Hepatic stellate cell (primary cell): ENCODE measurements at regions not wholly inside any gene's neighbourhood (a gene's known extent, or its start where the extent isn't known, plus 50 kb on each side); places are given as distances from the start of the nearest gene placed in this dataset.
"Not testable (repeated sequence)": the region's sequence is repeated elsewhere in the genome, so short reads cannot be mapped to it uniquely, and the experiment has no call there.

Experiments used
- DNase-seq: peaks from one replicate; pipeline ENCODE4 v3.0.0; 2011; ENCODE audit warnings: low spot score

DNA sequence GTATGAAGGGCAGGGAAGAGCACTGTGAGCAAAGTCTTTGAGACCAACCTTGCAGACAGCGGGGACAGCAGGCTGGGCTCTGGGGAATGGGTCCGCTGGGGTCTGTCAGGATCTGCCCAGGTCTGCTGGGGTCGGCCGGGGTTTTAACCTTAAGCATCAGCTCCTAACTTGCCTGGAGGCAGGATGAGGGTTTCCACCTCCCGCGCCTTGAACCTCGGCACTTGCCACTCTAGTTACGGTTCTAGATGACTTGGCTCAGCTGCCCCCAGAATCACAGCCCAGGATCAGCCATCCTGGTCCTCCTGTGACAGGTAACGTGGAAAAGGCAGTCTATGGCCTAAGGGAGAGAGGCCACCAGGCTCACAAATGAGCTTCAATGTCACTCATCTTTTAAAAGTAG lies 50.4 kb upstream of the CACUL1 start:
- no peak for DNase-seq

DNA sequence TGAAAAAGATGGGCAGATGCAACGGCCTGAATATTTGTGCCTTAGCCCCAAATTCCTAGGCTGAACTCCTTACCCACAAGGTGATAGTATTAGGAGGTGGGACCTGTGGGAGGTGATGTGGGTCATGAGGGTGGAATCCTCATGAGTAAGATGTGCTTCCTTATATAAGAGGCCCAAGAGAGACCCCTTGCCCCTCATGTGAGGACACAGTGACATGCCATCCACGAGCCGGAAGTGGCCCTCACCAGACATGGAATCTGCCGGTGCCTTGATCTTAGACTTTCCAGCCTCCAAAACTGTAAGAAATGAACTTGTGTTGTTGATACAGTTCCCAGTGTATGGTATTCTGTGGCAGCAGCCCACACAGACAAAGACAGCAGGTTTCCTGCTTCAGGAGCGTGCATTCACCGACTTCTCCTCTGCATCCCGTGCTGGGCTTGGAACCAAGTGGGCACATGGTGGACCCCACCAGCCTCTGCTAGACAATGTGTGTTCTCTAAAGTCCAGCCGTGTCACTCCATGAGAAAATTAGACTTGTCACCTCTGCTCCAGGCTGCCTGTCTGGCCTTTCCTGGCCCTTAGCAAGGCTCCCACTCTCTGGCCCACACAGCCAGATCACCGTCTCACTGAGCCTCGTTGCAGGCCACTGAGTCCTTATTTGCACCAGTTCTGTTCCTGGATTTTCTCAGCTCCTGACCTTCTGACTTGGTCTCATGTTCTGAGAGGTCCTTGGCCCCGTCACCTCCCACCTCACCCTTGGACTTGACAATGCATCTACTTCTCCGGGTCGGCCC lies 52.9 kb upstream of the CACUL1 start:
- DNase-seq, result no peak

DNA sequence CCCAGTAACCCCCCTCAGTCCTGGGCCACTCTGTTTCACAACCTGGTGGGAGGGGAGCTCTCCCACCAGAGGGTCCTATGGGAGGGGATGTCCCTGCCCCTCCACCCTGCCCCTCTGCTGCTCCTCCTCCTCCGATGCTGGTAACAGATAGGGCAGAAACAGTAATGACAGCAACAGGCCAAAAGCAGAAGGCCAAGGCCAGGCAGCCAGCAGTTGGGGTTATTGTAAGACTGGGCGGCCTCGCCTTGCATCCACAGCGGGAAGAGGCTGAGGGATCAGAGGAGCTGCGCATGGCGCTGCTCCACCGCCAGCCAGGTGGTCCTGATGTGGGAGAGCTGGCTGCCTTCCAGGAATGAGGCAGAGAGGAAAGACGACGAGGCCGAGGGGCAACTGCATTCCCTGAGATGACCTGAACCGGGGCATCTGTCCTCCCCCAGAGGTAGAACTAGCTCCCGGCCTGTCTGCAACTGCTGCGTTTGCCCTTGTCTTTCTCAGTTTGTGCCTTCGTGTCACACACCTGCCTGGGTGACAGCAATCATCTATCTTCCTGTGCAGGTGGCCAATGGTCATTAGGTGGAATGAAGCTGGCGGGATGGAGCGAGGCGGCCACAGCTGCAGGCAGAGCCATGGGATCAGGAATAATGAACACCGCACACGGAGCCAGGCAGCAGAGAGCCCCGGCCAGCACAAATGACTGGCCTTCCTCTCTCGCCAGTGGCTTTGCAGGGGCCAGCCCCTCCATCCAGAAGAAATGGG lies 54.0 kb upstream of the CACUL1 start:
- DNase-seq, result no peak

DNA sequence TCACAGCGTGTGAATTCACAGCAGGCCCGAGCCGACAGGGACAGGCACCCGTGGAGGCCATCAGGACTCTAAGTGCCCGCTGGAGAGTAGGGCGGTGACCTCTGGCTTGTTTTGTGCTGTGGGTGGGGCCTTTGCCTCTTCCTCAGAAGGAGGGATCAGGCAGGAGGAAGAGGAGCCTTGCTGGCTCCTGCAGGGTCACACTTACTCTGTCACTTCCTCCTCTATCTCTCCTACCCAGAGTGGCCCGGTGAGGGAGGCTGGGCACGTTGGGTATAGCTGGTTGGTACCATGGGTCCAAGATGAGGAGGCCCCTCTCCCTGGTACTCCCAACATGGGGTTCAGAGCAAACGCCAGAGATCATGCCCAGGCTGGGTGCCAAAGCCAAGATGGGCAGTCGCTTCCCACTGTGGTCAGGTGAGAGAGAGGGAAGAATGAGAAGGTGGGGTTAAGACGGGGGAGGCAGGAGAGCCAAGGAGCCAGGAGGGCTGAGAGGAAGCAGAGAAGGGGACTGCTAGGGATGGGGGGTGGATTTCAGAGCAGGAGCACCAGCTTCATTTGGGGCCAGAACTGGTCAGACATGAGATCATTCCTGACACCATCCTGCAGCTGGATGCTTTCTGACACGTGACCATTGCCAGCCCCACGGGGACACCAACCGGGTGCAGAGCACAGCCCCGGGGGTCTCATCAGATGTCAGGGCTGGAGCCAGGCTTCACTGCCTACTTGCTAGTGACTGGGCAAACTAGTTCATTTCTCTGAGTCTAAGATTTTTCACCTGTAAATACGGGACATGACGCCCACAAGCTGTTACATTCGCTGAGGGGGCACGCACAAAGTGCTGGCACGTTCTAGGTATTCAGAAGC lies 54.8 kb upstream of the CACUL1 start:
- no peak for DNase-seq

DNA sequence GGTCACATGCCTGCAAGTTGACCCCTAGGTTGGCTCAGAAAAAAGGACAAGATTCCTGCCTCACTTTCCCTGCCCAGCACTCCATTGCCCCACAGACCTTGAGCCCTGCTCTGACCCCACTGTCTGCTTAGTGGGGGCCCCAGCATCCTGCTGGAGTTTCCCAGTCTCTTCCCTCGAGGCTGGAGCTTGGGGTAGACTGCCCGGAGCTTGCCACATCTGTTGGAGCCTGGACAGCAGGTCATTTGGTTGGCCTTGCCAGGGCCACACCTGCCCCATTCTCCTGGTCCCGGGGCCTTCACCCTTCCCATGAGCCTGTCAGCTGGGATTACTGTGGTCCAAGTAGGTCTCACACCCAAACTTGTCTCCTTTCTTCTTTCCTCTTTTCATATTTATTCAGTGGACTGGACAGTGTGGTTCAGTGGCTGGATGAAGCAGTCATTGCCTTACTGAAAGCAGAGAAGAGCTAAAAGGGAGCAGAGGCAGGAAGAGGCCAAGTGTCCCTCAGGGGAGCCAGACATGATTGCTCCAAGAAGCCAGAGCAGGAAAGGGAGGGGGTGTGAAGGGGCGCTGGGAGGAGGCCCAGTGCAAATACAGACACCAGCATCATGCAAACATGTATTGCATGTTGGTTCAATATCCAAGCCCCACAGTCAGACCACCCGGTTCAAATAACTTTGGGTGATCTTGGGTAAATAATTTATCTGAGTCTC lies 56.2 kb upstream of the CACUL1 start:
- no peak for DNase-seq

DNA sequence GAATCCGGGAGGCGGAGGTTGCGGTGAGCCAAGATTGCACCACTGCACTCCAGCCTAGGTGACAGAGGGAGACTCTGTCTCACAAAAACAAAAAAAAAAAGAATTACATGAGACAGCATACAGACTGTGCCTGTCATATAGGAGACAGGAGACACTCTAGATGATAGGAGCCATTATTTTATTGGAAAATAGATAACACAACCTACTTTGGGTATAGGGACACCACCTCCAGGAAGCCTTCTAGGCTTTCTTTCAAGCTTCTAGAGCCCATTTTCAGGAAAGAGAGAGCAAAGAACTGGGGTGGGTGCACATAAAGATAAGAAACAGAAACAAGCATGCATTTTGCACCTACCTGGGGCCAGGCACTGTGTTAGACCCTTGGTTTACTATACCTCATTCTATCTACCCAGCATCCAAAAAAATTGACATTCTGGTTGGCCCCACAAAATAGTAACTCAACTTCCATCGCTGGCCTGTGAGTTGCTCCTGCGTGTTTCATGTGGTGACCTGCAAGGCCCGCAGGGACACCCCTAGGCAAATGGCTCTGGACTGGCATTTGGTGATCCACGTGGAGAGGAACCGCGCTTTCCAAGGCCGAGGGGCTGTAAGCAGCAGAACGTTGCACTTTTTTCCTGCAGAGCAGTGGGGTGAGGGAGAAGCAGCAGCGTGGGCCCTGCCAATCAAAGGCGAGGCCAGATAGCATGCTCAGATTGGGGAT lies 57.1 kb upstream of the CACUL1 start:
- DNase-seq, result no peak

DNA sequence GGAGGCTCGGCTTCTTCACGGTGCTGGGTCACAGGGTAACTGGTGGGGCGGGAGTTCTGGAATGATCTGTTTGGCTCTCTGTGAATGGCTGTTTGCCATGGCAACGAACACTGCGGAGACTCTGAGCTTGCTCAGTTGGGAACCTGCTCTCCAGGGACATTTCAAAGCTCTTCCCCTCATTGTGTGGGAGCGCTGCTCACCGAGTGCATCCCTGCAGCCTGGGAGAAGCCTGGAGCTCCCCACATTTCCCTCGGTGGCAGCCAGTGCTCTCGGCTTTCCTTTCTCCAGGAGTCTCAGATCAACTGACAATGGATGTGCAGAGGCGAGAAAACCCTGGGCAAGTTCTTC lies 57.6 kb upstream of the CACUL1 start:
- DNase-seq, result no peak

DNA sequence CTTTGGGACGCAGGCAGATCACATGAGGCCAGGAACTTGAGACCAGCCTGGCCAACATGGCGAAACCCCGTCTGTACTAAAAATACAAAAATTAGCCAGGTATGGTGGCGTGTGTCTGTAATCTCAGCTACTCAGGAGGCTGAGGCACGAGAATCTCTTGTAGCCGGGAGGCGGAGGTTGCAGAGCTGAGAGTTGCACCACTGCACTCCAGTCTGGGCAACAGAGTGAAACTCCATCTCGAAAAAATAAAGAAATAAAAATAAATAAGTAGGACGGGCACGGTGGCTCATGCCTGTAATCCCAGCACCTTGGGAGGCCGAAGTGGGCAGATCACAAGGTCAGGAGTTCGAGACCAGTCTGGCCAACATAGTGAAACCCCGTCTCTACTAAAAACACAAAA lies 58.2 kb upstream of the CACUL1 start:
- DNase-seq, result not testable (repeated sequence)

DNA sequence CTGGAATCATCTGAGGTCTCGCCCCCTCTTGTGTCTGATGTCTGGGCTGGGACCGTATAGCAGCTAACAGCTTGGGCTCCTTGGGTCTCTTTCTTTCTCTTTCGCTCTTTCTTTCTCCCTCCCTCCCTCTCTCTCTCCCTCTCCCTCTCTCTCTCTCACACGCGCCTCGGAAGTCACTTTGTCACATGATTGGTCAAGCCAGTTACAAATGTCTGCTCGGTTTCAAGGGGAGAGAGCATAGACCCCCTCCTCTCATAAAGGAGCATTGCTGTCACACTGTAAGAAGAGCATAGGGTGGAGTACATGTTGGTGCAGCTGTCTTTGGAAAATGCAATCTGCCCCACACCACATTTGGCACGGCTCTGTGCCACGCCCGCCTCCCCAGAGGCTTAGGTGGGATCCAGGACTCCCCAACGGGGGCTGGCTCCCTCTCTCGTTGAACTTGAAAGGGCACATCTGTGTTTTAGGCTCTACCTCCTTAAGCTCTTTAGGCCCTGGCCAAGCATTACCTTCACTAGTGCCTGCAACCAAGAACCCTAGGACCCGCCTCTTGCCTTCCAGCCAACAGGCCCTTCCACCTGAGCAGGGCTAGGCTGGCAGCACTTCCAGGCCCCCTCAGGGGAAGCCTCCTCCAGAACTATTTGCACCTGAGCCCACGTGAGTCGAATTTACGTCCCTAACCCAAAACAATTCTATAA lies 61.9 kb upstream of the CACUL1 start:
- DNase-seq, result no peak

DNA sequence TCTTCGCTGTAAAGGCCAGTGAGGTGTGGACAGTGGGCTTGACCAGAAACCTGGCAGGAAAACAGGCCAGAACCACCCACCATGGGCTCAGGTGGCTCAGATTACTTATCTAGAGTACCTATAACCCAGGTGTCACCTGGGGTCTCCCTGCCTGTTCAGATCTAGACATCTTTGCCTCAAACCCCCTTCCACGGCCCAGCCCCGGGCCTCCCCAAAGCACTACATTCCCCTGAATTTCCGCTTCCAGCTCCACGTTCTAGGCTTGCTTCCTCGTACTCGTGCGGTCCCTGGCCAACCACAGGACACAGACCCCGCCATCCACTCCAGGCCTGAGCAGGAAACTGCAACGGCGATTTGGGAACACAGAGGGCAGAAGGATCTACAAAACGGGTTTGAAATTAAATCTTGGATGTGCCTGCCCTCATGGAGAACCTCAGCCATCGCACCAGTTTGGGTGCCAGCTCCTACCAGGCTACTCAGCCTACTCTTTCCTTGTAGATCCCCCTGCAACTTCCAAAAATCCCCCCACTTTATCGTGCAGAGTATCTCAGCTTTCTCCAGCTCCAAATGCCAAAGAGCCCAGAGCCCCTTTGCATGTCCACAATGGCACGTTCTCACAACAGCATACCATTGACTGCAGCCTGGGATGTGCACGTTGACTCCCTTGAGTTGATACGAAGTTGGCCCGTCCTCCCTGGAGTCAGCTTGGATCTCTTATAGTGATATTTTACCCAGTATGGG lies 62.7 kb upstream of the CACUL1 start:
- no peak for DNase-seq

DNA sequence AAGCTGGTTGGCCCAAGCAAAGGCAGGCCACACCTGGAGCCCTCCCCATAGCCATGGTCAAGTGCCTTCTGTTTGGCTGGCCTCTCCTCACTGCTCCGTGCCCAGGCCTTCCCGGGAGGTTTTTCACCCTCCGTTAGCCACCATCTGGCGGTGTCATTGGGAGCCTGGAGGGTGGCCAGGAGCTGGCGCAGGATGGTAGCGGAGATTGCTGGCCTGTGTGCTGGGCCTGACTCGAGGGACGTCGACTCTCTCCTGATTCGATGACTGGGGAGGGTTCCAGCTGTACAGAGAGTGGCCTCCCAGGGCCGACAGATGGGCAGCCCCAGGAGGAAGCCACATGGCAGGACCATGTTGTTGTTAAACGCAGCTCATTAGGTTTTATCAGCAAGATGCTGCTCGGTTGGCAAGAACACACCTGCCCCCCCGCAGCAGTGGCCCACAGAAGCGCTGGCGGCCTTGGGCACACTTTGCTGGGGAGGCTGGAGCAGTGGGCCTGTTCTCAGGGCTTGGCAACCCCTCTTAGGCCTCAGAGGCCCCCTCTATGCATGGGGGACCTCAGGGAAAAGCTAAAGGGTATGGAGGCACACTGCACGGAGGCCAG lies 64.0 kb upstream of the CACUL1 start:
- no peak for DNase-seq

DNA sequence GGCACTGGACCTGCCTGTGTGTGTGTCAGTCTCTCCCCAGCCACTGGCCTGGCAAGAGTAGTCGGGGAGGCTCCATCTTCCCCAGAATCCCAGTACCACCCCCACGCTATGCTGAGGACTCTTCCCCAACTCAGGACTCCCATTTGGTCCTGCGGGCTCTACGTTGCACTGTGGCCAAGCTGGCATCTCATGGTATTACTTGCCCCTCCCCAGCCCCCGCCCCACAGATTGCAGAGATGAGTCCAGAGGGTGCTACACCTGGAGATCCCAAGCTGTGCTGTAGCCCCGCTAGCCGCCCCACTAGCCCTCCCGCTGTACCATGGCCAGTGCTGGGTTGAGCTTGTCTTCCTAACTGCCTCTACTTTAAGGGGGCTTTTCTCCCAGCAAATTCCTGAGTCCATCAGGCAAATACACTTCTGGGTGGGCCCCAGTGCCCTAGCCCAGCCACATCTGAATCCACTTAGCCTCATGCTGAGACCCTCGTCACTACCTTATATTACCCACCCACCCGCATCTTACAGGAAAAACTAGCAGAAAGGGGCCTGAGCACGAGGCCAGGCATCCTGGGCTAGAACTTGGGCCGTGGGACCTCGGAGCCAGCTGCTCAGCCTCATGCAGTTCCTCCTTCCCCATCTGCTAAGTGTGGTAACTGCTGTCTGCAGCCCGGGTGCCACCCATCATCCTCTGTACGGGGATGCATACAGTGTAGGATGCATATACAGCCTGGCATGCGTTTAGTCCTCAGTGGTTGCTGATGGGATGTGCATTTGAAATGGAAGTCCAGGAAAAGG lies 65.8 kb upstream of the CACUL1 start:
- no peak for DNase-seq

DNA sequence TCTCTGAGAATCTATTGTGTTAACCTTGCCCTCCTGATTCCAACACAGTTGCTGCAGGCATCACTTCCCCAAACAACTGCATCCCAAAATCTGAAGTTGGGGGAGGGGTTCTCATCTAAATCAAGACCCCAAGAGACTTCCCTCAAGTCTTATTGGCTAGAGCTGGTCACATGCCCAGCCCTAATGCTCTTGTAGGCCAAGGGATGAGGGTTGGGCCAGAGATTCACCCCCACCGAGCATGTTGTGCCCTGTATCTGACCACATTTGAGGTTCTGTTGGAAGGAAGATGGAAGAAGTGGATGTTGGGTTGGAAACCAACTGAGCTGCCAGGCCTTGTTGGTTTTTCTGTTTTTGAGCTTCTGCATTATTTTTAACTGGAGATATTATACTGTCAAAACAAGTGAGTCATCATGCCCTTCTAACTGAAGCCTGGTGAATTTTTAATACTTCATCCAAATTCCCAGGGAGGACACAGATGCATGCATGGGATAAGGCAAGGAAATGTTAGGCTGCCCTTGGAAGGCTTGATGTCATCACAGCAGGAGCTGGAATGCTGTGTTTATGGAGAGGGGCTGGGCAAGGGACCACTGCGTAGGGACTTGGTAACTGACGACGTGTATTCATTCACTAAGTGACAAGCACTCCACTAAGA lies 68.6 kb upstream of the CACUL1 start:
- DNase-seq, result no peak

DNA sequence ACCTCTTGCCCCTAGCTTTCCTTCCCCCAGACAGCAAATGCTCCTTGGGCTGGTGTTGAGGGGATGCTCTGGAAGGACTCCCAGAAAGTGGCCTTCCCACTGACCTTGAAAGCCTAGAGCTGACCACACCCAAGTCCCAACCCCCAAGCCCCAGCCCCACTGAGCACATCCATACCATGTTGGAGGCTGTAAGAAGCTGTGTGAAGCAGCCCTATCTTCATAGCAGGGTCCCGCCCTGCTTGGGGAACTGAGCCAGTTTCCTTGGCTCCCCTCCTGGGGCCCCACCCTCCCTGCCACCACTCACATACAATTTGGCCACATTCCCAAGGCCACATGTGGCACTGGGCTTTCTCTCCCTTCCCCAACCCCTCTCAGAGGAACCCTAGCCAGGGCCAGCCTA lies 72.3 kb upstream of the CACUL1 start:
- DNase-seq, result no peak

DNA sequence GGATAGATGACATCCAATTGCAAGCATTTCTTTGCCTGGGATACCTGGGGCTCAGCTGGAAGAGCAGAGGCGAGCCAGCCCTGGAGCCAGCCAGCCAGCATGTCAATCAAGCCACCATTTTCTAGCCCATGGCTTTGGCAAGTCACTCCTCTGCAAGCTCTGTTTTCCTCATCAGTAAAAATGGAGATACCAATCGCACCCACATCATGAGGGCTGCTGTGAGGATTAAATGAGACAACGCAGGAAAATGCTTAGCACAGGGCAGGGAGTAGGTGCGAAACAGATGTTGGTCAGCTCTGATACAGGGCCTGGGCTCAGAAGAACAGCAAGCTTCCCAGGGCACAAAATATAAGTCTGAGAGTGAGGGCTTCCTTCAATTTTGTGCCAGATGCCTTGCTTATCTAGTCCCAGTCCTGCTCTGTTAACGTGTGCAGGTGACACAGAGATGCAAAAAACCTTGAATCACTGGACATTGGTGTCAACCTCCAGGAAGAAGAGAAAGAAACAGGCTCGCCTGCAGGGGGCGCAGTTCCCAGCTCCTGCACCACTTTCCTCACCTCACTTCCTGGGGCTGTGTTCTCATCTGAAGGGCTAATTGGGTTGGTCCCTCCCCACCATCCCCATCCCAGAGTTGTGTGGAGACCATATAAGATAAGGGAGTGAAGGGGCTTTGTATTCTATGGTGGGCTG lies 72.8 kb upstream of the CACUL1 start:
- DNase-seq, result no peak

DNA sequence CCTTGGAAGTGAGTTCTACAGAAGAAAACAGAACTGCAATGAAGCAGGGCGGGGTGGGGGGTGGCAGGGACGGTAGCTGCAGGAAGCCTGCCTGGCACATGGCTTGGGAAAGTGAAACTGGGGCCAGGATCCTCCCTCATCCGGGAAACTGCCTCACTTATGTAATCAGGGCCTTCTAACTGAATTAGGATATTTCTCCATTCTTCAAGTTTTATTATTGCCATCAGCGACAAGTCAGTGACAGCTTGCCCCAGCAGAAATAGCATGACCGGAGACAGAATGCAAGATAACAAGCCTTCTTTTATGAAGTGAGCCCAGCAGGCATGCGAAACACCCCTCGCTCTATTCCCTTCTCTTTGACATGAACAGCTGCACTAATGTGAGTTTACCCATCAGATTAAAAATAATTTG lies 77.5 kb upstream of the CACUL1 start:
- DNase-seq, result peak; percentile 31

DNA sequence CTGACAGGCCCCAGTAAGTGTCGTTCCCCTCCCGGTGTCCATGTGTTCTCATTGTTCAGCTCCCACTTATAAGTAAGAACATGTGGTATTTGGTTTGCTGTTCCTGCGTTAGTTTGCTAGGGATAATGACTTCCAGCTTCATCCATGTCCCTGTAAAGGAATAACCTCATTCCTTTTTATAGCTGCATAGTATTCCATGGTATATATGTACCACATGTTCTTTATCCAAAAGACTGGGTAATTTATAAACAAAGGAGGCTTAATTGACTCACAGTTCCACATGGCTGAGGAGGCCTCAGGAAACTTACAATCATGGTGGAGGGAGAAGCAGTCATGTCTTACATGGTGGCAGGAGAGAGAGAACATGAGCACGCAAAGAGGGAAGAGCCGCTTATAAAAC lies 79.6 kb upstream of the CACUL1 start:
- not testable (repeated sequence) for DNase-seq
